Erythroblast (primary cell): ENCODE measurements at regions not wholly inside any gene's neighbourhood (a gene's known extent, or its start where the extent isn't known, plus 50 kb on each side); places are given as distances from the start of the nearest gene placed in this dataset.

Experiments used
- GATA1 ChIP-seq: IDR thresholded peaks from 2 replicates; pipeline ENCODE4 v1.6.1; 2011; ENCODE audit warnings: low read depth, mild to moderate bottlenecking, control low read depth, low read length, moderate library complexity
- POLR2A ChIP-seq: IDR thresholded peaks from 2 replicates; pipeline ENCODE4 v1.6.1; 2011; ENCODE audit warnings: mild to moderate bottlenecking, low read length

DNA sequence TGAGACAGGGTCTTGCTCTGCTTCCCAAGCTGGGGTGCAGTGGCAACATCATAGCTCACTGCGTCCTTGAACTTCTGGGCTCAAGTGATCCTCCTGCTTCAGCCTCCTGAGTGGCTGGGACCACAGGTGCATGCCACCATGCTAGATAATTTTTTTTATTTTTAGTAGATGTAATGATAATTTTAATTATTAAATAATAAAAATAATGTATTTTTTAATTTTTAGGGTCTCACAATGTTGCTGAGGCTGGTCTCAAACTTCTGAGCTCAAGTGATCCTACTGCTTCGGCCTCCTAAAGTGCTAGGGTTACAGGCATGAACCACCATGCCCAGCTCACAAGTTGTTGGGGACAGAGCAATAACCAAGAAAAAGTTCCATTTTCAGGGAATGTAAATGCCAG lies 138.0 kb upstream of the RALGAPA2 start:
- TF ChIP-seq POLR2A, result no peak
- no peak for TF ChIP-seq GATA1
